Islet of Langerhans (tissue), 1 donor: ENCODE measurements at regions not wholly inside any gene's neighbourhood (a gene's known extent, or its start where the extent isn't known, plus 50 kb on each side); places are given as distances from the start of the nearest gene placed in this dataset.
A peak's percentile ranks its signal among the peaks of the same experiment; 100 is the strongest.
"Not testable (repeated sequence)": the region's sequence is repeated elsewhere in the genome, so short reads cannot be mapped to it uniquely, and the experiment has no call there.

ENCODE experiments used
- FAIRE-seq: peaks from one replicate; lab custom pipeline; 2011; peaks lifted over from hg19 to GRCh38; lab: Jason Lieb, UNC

- no peak for FAIRE-seq
Observed at GRCh38 chr6:12624142-12624837, 92.3 kb upstream of the PHACTR1 start.

GRCh38 chr6:12627053-12627452 lies 89.5 kb upstream of the PHACTR1 start:
- FAIRE-seq, result no peak

- FAIRE-seq, result no peak
Observed at GRCh38 chr6:12628327-12628726, 88.2 kb upstream of the PHACTR1 start.

- FAIRE-seq, result not testable (repeated sequence)
Observed at GRCh38 chr6:12633746-12634145, 82.8 kb upstream of the PHACTR1 start.

GRCh38 chr6:12635375-12635774 lies 81.2 kb upstream of the PHACTR1 start:
- FAIRE-seq, result no peak

- no peak for FAIRE-seq
Observed at GRCh38 chr6:12635813-12636212, 80.8 kb upstream of the PHACTR1 start.

GRCh38 chr6:12636336-12636735 lies 80.2 kb upstream of the PHACTR1 start:
- no peak for FAIRE-seq

GRCh38 chr6:12637960-12638641 lies 78.5 kb upstream of the PHACTR1 start:
- peak; percentile 60 for FAIRE-seq

GRCh38 chr6:12640438-12640837 lies 76.1 kb upstream of the PHACTR1 start:
- no peak for FAIRE-seq

- FAIRE-seq, result not testable (repeated sequence)
Observed at GRCh38 chr6:12641785-12642184, 74.8 kb upstream of the PHACTR1 start.

GRCh38 chr6:12645941-12646340 lies 70.6 kb upstream of the PHACTR1 start:
- FAIRE-seq, result no peak

GRCh38 chr6:12648171-12648570 lies 68.4 kb upstream of the PHACTR1 start:
- FAIRE-seq, result no peak

GRCh38 chr6:12649325-12649724 lies 67.2 kb upstream of the PHACTR1 start:
- FAIRE-seq, result no peak

GRCh38 chr6:12653486-12653885 lies 63.1 kb upstream of the PHACTR1 start:
- FAIRE-seq, result no peak

- FAIRE-seq, result no peak
Observed at GRCh38 chr6:12654107-12654506, 62.5 kb upstream of the PHACTR1 start.

- FAIRE-seq, result no peak
Observed at GRCh38 chr6:12654514-12654913, 62.1 kb upstream of the PHACTR1 start.

- no peak for FAIRE-seq
Observed at GRCh38 chr6:12656906-12657305, 59.7 kb upstream of the PHACTR1 start.

- peak; percentile 91 for FAIRE-seq
Observed at GRCh38 chr6:12657884-12658283, 58.7 kb upstream of the PHACTR1 start.

- FAIRE-seq, result no peak
Observed at GRCh38 chr6:12661432-12662089, 55.0 kb upstream of the PHACTR1 start.
